IMR-90 (cell line): ENCODE measurements at regions not wholly inside any gene's neighbourhood (a gene's known extent, or its start where the extent isn't known, plus 50 kb on each side); places are given as distances from the start of the nearest gene placed in this dataset.
"Not testable (repeated sequence)": the region's sequence is repeated elsewhere in the genome, so short reads cannot be mapped to it uniquely, and the experiment has no call there.

Experiments
- ATAC-seq: fragments of 200-7000 bp; cut with Tn5 transposase; 2 replicates; pipeline ENCODE4 v1.9.1; 2020; ENCODE audit warnings: low read depth, mild to moderate bottlenecking, moderate library complexity
- BruUV-seq: library from RNA; stranded (reverse); fragments of 400-500 nt; replicated peaks from 2 replicates; lab custom pipeline; 2021; lab: Mats Ljungman, UMichigan
- CTCF ChIA-PET: fragments of 300-600 bp; formaldehyde crosslinking; extraction: SDS; loops from one replicate; lab custom pipeline; 2021; ENCODE audit warnings: antibody characterized with exemption; lab: Yijun Ruan, JAX
- POLR2A ChIA-PET: fragments of 300-600 bp; sonication (Branson Sonifier 250); formaldehyde crosslinking; loops from one replicate; lab custom pipeline; 2022; ENCODE audit warnings: antibody characterized with exemption; ENCODE audit not compliant: unreplicated experiment; lab: Charles Lee
- DNase-seq: peaks from one replicate; pipeline ENCODE4 v3.0.0; 2013
- H2AFZ ChIP-seq: replicated peaks from 2 replicates; pipeline ENCODE3; 2013; ENCODE audit warnings: low read length, mild to moderate bottlenecking; ENCODE audit not compliant: poor library complexity
- H2AK5ac ChIP-seq: 2 replicates; pipeline ENCODE4 v1.6.1; 2013; ENCODE audit warnings: low read depth, low read length, inconsistent platforms
- H2AK9ac ChIP-seq: replicated peaks from 2 replicates; pipeline ENCODE3; 2013; ENCODE audit warnings: mild to moderate bottlenecking, low read depth, low read length, moderate library complexity; ENCODE audit not compliant: poor library complexity
- H2BK120ac ChIP-seq: 2 replicates; pipeline ENCODE4 v1.6.1; 2013; ENCODE audit warnings: low read depth, low read length, inconsistent platforms
- H2BK15ac ChIP-seq: 3 replicates; pipeline ENCODE4 v1.6.1; 2013; ENCODE audit warnings: low read depth, low read length, inconsistent platforms
- H2BK20ac ChIP-seq: 2 replicates; pipeline ENCODE4 v1.6.1; 2013; ENCODE audit warnings: low read depth, mild to moderate bottlenecking, inconsistent platforms, low read length, moderate library complexity
- H2BK5ac ChIP-seq: 2 replicates; pipeline ENCODE4 v1.6.1; 2013; ENCODE audit warnings: mild to moderate bottlenecking, low read depth, low read length, inconsistent platforms; ENCODE audit not compliant: poor library complexity, severe bottlenecking
- H3K14ac ChIP-seq: replicated peaks from 2 replicates; pipeline ENCODE4 v1.6.1; 2013; ENCODE audit warnings: low read depth, low read length, inconsistent platforms
- H3K18ac ChIP-seq: 2 replicates; pipeline ENCODE4 v1.6.1; 2013; ENCODE audit warnings: low read depth, low read length, control low read depth
- H3K23ac ChIP-seq: 2 replicates; pipeline ENCODE4 v1.6.1; 2013; ENCODE audit warnings: low read depth, low read length, inconsistent platforms
- H3K27ac ChIP-seq: 2 replicates; pipeline ENCODE4 v1.5.1; 2013; ENCODE audit warnings: mild to moderate bottlenecking, control low read depth, low read length; ENCODE audit not compliant: insufficient read depth
- H3K27me3 ChIP-seq: 2 replicates; pipeline ENCODE4 v1.6.1; 2013; ENCODE audit warnings: low read length; ENCODE audit not compliant: control insufficient read depth, insufficient read depth
- H3K36me3 ChIP-seq: 2 replicates; pipeline ENCODE4 v1.6.1; 2013; ENCODE audit warnings: low read length, mixed read lengths; ENCODE audit not compliant: control insufficient read depth, insufficient read depth
- H3K4ac ChIP-seq: 2 replicates; pipeline ENCODE4 v1.6.1; 2013; ENCODE audit warnings: low read depth, low read length, inconsistent platforms
- H3K4me1 ChIP-seq: 2 replicates; pipeline ENCODE4 v1.6.1; 2013; ENCODE audit warnings: low read length, mixed read lengths; ENCODE audit not compliant: control insufficient read depth, insufficient read depth
- H3K4me2 ChIP-seq: 2 replicates; pipeline ENCODE4 v1.6.1; 2013; ENCODE audit warnings: low read depth, mild to moderate bottlenecking, control low read depth, low read length, moderate library complexity
- H3K4me3 ChIP-seq: 2 replicates; pipeline ENCODE4 v1.5.1; 2013; ENCODE audit warnings: low read depth, mild to moderate bottlenecking, control low read depth, low read length, moderate library complexity; ENCODE audit not compliant: insufficient read depth
- H3K56ac ChIP-seq: 2 replicates; pipeline ENCODE4 v1.6.1; 2013; ENCODE audit warnings: low read length, inconsistent platforms; ENCODE audit not compliant: insufficient read depth; ENCODE audit errors: extremely low read depth
- H3K79me1 ChIP-seq, 2 experiments: 2 replicates each; pipeline ENCODE4 v1.6.1; 2013; ENCODE audit warnings: low read length in 2 of 2, inconsistent platforms in 1 of 2, low read depth in 1 of 2
- H3K9ac ChIP-seq: 2 replicates; pipeline ENCODE4 v1.6.1; 2013; ENCODE audit warnings: low read depth, low read length, control low read depth
- H3K9me1 ChIP-seq: 2 replicates; pipeline ENCODE4 v1.6.1; 2013; ENCODE audit warnings: low read length, inconsistent platforms; ENCODE audit not compliant: insufficient read depth
- H3K9me3 ChIP-seq: 2 replicates; pipeline ENCODE4 v1.6.1; 2013; ENCODE audit warnings: low read length; ENCODE audit not compliant: control insufficient read depth, insufficient read depth
- H4K20me1 ChIP-seq: 2 replicates; pipeline ENCODE4 v1.6.1; 2013; ENCODE audit warnings: low read length, inconsistent platforms; ENCODE audit not compliant: insufficient read depth
- H4K5ac ChIP-seq: 2 replicates; pipeline ENCODE4 v1.6.1; 2013; ENCODE audit warnings: mild to moderate bottlenecking, low read depth, low read length, control low read depth
- H4K8ac ChIP-seq, 2 experiments: 2 replicates each; pipeline ENCODE4 v1.6.1; 2013; ENCODE audit warnings: low read depth in 2 of 2, low read length in 2 of 2, control low read depth in 1 of 2, inconsistent platforms in 1 of 2
- H4K91ac ChIP-seq: 2 replicates; pipeline ENCODE4 v1.6.1; 2013; ENCODE audit warnings: low read depth, low read length, inconsistent platforms; ENCODE audit not compliant: insufficient read depth
- NFE2L2 ChIP-seq: fragments of 150-350 bp; IDR thresholded peaks from 2 replicates; pipeline ENCODE4 v1.6.1; 2016; ENCODE audit warnings: low read depth, mild to moderate bottlenecking, low read length
- RAD21 ChIP-seq: IDR thresholded peaks from 2 replicates; pipeline ENCODE4 v1.6.1; 2012; ENCODE audit warnings: low read length, improper control_type of control experiment
- WGBS, 2 experiments: methylation state at CpG; one replicate each; pipeline versions ENCODE4 v1.1.5 to v1.1.7; 2013; ENCODE audit warnings: missing lambda C conversion rate in 2 of 2; ENCODE audit not compliant: insufficient read length in 1 of 2; ENCODE audit errors: extremely low coverage in 2 of 2; 5-methylcytosine and 5-hydroxymethylcytosine counted together
- dilution Hi-C: fragments of 300-500 bp; cut with HindIII; formaldehyde crosslinking; loops from one replicate; pipeline ENCODE4 v1.14.3; 2018; ENCODE audit warnings: low sequenced_read_pairs; ENCODE audit not compliant: unreplicated experiment
- in situ Hi-C: fragments of 300-500 bp; cut with MboI; formaldehyde crosslinking; loops from 3 replicates; pipeline ENCODE4 v1.14.3; 2019; ENCODE audit warnings: low sequenced_read_pairs, inconsistent platforms, mixed read lengths
- intact Hi-C: fragments of 100-400 bp; cut with micrococcal nuclease; formaldehyde crosslinking; loops from 2 replicates; pipeline ENCODE4 v1.10.0; 2022

DNA sequence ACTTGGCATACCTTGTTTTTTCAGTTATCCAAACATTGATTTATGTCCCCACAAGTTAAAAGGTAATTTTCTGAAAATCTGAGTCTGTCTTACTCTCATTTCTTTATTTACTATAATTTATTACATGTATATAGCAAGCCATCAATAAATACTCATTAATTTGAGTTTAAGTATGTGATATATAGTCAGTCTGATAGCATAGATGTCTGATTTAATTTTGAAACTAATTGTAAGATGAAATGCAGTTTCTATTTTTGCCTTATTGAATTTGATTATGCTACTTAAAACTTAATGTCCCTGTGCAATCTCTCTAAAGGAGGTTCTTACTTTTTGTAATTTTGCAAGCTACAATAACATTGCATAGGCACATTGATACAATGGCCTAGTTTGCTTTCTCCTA is 2418.6 kb downstream of the ARAP2 start:
- H2BK5ac ChIP-seq, result no peak overlapping the region
- H3K27me3 ChIP-seq, result no peaks in the 10 kb centered on the region
- H4K20me1 ChIP-seq, result no peaks in the 10 kb centered on the region
- no peak overlapping the region for H3K4me2 ChIP-seq
- no peaks in the 10 kb centered on the region for H3K4me1 ChIP-seq
- H3K36me3 ChIP-seq, result no peaks in the 10 kb centered on the region
- no peak overlapping the region for H2BK120ac ChIP-seq
- H3K9me1 ChIP-seq, result no peaks in the 10 kb centered on the region
- H3K14ac ChIP-seq, result no peak overlapping the region
- no peak overlapping the region for H3K27ac ChIP-seq
- ChIA-PET POLR2A (no interaction called here), CTCF (no interaction called here)
- H3K56ac ChIP-seq, result no peak overlapping the region
- H3K18ac ChIP-seq, result no peak overlapping the region
- no peak overlapping the region for H2AK5ac ChIP-seq
- TF ChIP-seq RAD21 (no peak), NFE2L2 (no peak)
- no peak for ATAC-seq
- no peak overlapping the region for H3K4ac ChIP-seq
- no peak for DNase-seq
- BruUV-seq, result no TSS peak
- no peaks in the 10 kb centered on the region for H3K79me1 ChIP-seq
- no peak overlapping the region for H4K5ac ChIP-seq
- H4K8ac ChIP-seq, result no peak overlapping the region
- intact Hi-C loops, result loop anchor here (5.0 kb wide), 1 partner anchor 37 kb away; no protein-coding TSS in a partner anchor
- no peak overlapping the region for H4K91ac ChIP-seq
- no peak overlapping the region for H3K9ac ChIP-seq
- no peak overlapping the region for H3K23ac ChIP-seq
- H3K9me3 ChIP-seq, result no peaks in the 10 kb centered on the region
- no peak overlapping the region for H2BK15ac ChIP-seq
- in situ Hi-C loops, result no loop called here
- H3K4me3 ChIP-seq, result no peak overlapping the region
- dilution Hi-C loops, result no loop called here
- H2BK20ac ChIP-seq, result no peak overlapping the region
- H2AFZ ChIP-seq, result no peak overlapping the region
- no peak overlapping the region for H2AK9ac ChIP-seq

DNA sequence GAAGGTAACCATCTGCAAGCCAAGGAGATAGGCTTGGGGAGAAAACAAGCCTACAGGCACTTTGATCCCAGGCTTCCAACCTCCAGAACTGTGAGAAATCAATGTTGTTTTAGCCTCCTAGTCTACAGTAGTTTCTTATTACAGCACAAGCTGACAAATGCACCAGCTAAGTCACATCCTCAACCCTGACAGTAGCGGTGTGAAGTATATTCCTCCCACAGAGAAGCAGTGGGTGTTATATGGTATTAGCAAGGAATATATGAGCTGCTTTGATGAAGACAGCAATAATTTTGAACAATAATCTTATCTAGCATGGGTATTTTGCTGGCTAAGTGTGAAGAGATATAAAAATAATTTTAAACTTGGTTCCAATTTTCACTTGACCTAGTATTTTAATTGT is 2415.0 kb downstream of the ARAP2 start:
- in situ Hi-C loops, H3K4ac ChIP-seq, H3K18ac ChIP-seq, H3K9ac ChIP-seq, POLR2A ChIA-PET, H4K20me1 ChIP-seq, H2BK5ac ChIP-seq, H2AK9ac ChIP-seq, H3K4me3 ChIP-seq, H3K4me1 ChIP-seq, DNase-seq, H3K36me3 ChIP-seq, H2BK120ac ChIP-seq, H3K9me3 ChIP-seq, H3K56ac ChIP-seq, H2BK15ac ChIP-seq, H4K8ac ChIP-seq, dilution Hi-C loops, H3K27ac ChIP-seq, ATAC-seq, CTCF ChIA-PET, H3K79me1 ChIP-seq, BruUV-seq, H3K27me3 ChIP-seq, H4K5ac ChIP-seq, H3K4me2 ChIP-seq, H2AFZ ChIP-seq, H3K14ac ChIP-seq, H4K91ac ChIP-seq, H3K23ac ChIP-seq, H2BK20ac ChIP-seq, H2AK5ac ChIP-seq, H3K9me1 ChIP-seq: not testable (repeated sequence)
- intact Hi-C loops, result loop anchor here (5.0 kb wide), 1 partner anchor 33 kb away; no protein-coding TSS in a partner anchor
- WGBS, 2 experiments, result no CpG with 5 or more reads among the region's 1 CpG
